HEK293 (cell line): ENCODE measurements at regions not wholly inside any gene's neighbourhood (a gene's known extent, or its start where the extent isn't known, plus 50 kb on each side); places are given as distances from the start of the nearest gene placed in this dataset.
A peak's percentile ranks its signal among the peaks of the same experiment; 100 is the strongest.

Experiments used
- CTCF ChIA-PET: fragments of 350-600 bp; formaldehyde crosslinking; extraction: SDS; loops from one replicate; lab custom pipeline; 2021; ENCODE audit warnings: antibody characterized with exemption; lab: Yijun Ruan, JAX
- POLR2A ChIA-PET: fragments of 300-600 bp; formaldehyde crosslinking; extraction: SDS; loops from one replicate; lab custom pipeline; 2020; ENCODE audit warnings: antibody characterized with exemption, inconsistent platforms; lab: Yijun Ruan, JAX
- H3K27ac ChIP-seq: fragments of 200-500 bp; sonication (Bioruptor generic); 2 replicates; pipeline ENCODE4 v1.5.1; 2014; ENCODE audit warnings: low read depth, low read length, control low read depth, inconsistent platforms; ENCODE audit errors: extremely low read depth
- H3K36me3 ChIP-seq, 2 experiments: fragments of 200-500 bp in 1 of 2; sonication (Bioruptor generic) in 1 of 2; 1 replicate in 1 of 2; 2 replicates in 1 of 2; pipeline ENCODE4 v1.5.1; 2014 to 2017; ENCODE audit warnings: inconsistent platforms in 2 of 2, low read length in 2 of 2; ENCODE audit not compliant: control insufficient read depth in 2 of 2, insufficient read depth in 1 of 2
- H3K4me1 ChIP-seq: fragments of 200-500 bp; sonication (Bioruptor generic); 2 replicates; pipeline ENCODE4 v1.5.1; 2014; ENCODE audit warnings: mild to moderate bottlenecking, low read length, inconsistent platforms; ENCODE audit not compliant: control insufficient read depth, insufficient read depth
- H3K4me3 ChIP-seq: 2 replicates; pipeline ENCODE4 v1.5.1; 2011; ENCODE audit warnings: low read depth, mild to moderate bottlenecking, control low read depth, low read length, moderate library complexity
- H3K9me3 ChIP-seq: fragments of 200-500 bp; sonication (Bioruptor generic); 2 replicates; pipeline ENCODE4 v1.5.1; 2014; ENCODE audit warnings: low read depth, low read length, inconsistent platforms; ENCODE audit not compliant: control insufficient read depth, insufficient read depth
- GLIS2 ChIP-seq: fragments of 450-650 bp; formaldehyde crosslinking; IDR thresholded peaks from 2 replicates; pipeline ENCODE4 v1.5.1; 2016; ENCODE audit warnings: missing biosample characterization, missing genetic modification characterization
- KLF10 ChIP-seq: fragments of 450-650 bp; IDR thresholded peaks from 2 replicates; pipeline ENCODE4 v1.5.1; 2018; ENCODE audit warnings: missing biosample characterization, mild to moderate bottlenecking, missing genetic modification characterization
- SCRT2 ChIP-seq: fragments of 450-650 bp; formaldehyde crosslinking; IDR thresholded peaks from 2 replicates; pipeline ENCODE4 v1.5.1; 2016; ENCODE audit warnings: missing biosample characterization, missing genetic modification characterization
- ZBTB11 ChIP-seq: fragments of 450-650 bp; formaldehyde crosslinking; conservative IDR thresholded peaks from 2 replicates; pipeline ENCODE4 v1.5.1; 2016; ENCODE audit warnings: low read depth, missing biosample characterization, missing genetic modification characterization
- ZBTB7A ChIP-seq: fragments of 450-650 bp; formaldehyde crosslinking; IDR thresholded peaks from 2 replicates; pipeline ENCODE4 v1.5.1; 2016; ENCODE audit warnings: low read depth, missing biosample characterization, missing genetic modification characterization
- ZFP41 ChIP-seq: fragments of 450-650 bp; formaldehyde crosslinking; IDR thresholded peaks from 2 replicates; pipeline ENCODE4 v1.5.1; 2016; ENCODE audit warnings: missing biosample characterization, missing genetic modification characterization, borderline replicate concordance
- ZFP69B ChIP-seq: fragments of 450-650 bp; formaldehyde crosslinking; IDR thresholded peaks from 2 replicates; pipeline ENCODE4 v1.5.1; 2016; ENCODE audit warnings: missing biosample characterization, missing genetic modification characterization
- ZIC2 ChIP-seq: fragments of 450-650 bp; formaldehyde crosslinking; IDR thresholded peaks from 2 replicates; pipeline ENCODE4 v1.5.1; 2016; ENCODE audit warnings: missing biosample characterization, missing genetic modification characterization
- ZNF292 ChIP-seq: fragments of 450-650 bp; formaldehyde crosslinking; IDR thresholded peaks from 2 replicates; pipeline ENCODE4 v1.5.1; 2016; ENCODE audit warnings: low read depth, missing biosample characterization, missing genetic modification characterization, borderline replicate concordance
- ZNF555 ChIP-seq: fragments of 450-650 bp; formaldehyde crosslinking; conservative IDR thresholded peaks from 2 replicates; pipeline ENCODE4 v1.5.1; 2017; ENCODE audit warnings: missing biosample characterization, mild to moderate bottlenecking, missing genetic modification characterization, inconsistent platforms
- ZNF600 ChIP-seq: fragments of 450-650 bp; formaldehyde crosslinking; IDR thresholded peaks from 2 replicates; pipeline ENCODE4 v1.5.1; 2016; ENCODE audit warnings: missing biosample characterization, missing genetic modification characterization
- ZNF654 ChIP-seq: fragments of 450-650 bp; formaldehyde crosslinking; IDR thresholded peaks from 2 replicates; pipeline ENCODE4 v1.5.1; 2016; ENCODE audit warnings: low read depth, missing biosample characterization, missing genetic modification characterization
- ZNF692 ChIP-seq: fragments of 450-650 bp; formaldehyde crosslinking; IDR thresholded peaks from 2 replicates; pipeline ENCODE4 v1.5.1; 2016; ENCODE audit warnings: missing biosample characterization, missing genetic modification characterization
- ZNF707 ChIP-seq: fragments of 450-650 bp; formaldehyde crosslinking; IDR thresholded peaks from 2 replicates; pipeline ENCODE4 v1.5.1; 2016; ENCODE audit warnings: missing biosample characterization, missing genetic modification characterization
- ZSCAN23 ChIP-seq: fragments of 450-650 bp; formaldehyde crosslinking; IDR thresholded peaks from 2 replicates; pipeline ENCODE4 v1.5.1; 2016; ENCODE audit warnings: missing biosample characterization, missing genetic modification characterization
- TF ChIP-seq, protein P1 (sequence below): fragments of 450-650 bp; formaldehyde crosslinking; IDR thresholded peaks from 2 replicates; pipeline ENCODE4 v1.5.1; 2016; ENCODE audit warnings: missing biosample characterization, missing genetic modification characterization
- TF ChIP-seq, protein P2 (sequence below): fragments of 450-650 bp; formaldehyde crosslinking; IDR thresholded peaks from 2 replicates; pipeline ENCODE4 v1.5.1; 2016; ENCODE audit warnings: missing biosample characterization, missing genetic modification characterization

GRCh38 chr10:3237530-3237929 is 64.9 kb upstream of the PITRM1 start:
- TF ChIP-seq ZNF600 (tag by site-specific recombination) (no peak), GLIS2 (no peak), ZNF707 (tag by site-specific recombination) (no peak), ZBTB11 (tag by site-specific recombination) (no peak), ZNF654 (no peak), KLF10 (tag by site-specific recombination) (no peak), ZNF292 (tag by site-specific recombination) (no peak), ZNF555 (tag by site-specific recombination) (no peak)
- POLR2A ChIA-PET = no interaction called here
- CTCF ChIA-PET = interaction anchor here (0.6 to 1.4 kb wide), 3 partner anchors 14 to 1528 kb away, joined by 3 to 4 read pairs (median 3); no protein-coding TSS in a partner anchor

DNA sequence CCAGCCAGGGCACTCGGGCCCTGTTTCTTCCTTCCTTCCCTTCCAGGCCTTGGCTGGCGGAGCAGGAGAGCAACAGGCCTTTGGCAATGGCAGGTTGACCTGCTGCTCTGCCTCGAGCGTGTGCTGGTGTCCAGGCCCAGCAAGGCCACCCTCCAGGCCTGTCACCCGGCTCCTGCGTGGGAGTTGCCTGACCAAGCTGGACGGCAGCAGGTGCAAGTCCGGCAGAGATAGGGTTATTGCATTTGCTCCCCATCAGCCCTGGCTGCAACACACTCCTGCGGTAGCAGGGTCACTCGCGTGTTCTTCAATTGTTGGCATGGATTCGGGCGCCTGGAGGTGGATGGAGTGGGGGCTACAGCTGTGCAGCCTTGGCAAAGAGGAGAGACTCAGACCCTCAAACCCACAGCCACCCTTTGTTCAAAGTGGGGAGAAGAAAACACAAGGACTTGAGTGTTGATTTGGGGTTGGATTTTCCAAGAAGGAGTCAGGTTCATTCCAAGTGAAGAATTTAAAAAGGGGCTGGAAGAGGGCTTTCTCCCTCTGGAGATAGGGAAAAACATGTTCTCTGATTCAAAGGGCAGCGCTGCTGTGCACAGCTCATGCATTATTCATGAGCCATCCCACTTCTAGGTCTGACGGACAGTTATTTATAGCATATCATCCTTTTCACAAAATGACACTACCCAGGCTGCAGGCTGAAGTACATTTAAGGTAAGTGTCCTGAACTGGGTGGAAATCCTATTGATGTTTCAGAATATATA is 64.2 kb upstream of the PITRM1 start:
- ChIA-PET POLR2A (no interaction called here), CTCF (interaction anchor here (0.6 kb wide), 1 partner anchor 14 kb away, joined by 3 read pairs; no protein-coding TSS in a partner anchor)
- H3K36me3 ChIP-seq = no peaks in the 10 kb centered on the region
- TF ChIP-seq SCRT2 (peak; percentile 24; the same call in 1 of the 2 replicates), ZFP41 (tag by site-specific recombination) (no peak)
- no peaks in the 10 kb centered on the region for H3K4me1 ChIP-seq
- H3K27ac ChIP-seq = no peak overlapping the region
- no peak overlapping the region for H3K4me3 ChIP-seq
- no peaks in the 10 kb centered on the region for H3K9me3 ChIP-seq

More at GRCh38 chr10:3237530-3237929, 64.9 kb upstream of the PITRM1 start:
- no peak overlapping the region for H3K27ac ChIP-seq
- no peaks in the 10 kb centered on the region for H3K36me3 ChIP-seq
- no peak overlapping the region for H3K4me3 ChIP-seq
- no peaks in the 10 kb centered on the region for H3K4me1 ChIP-seq
- no peaks in the 10 kb centered on the region for H3K9me3 ChIP-seq

- H3K9me3 ChIP-seq = no peaks in the 10 kb centered on the region
- TF ChIP-seq ZBTB7A (tag by site-specific recombination) (no peak), ZNF692 (tag by site-specific recombination) (peak; percentile 51; the same call in 1 of the 2 replicates), ZIC2 (peak; percentile 11; the same call in 1 of the 2 replicates), ZSCAN23 (no peak), ZFP69B (tag by site-specific recombination) (0 out of 2 replicates have a peak, but pooled peaks have one; percentile 29)
- TF ChIP-seq, protein P1, sequence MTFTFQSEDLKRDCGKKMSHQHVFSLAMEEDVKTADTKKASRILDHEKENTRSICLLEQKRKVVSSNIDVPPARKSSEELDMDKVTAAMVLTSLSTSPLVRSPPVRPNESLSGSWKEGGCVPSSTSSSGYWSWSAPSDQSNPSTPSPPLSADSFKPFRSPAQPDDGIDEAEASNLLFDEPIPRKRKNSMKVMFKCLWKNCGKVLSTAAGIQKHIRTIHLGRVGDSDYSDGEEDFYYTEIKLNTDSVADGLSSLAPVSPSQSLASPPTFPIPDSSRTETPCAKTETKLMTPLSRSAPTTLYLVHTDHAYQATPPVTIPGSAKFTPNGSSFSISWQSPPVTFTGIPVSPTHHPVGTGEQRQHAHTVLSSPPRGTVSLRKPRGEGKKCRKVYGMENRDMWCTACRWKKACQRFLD (tag by site-specific recombination) = no peak
- TF ChIP-seq, protein P2, sequence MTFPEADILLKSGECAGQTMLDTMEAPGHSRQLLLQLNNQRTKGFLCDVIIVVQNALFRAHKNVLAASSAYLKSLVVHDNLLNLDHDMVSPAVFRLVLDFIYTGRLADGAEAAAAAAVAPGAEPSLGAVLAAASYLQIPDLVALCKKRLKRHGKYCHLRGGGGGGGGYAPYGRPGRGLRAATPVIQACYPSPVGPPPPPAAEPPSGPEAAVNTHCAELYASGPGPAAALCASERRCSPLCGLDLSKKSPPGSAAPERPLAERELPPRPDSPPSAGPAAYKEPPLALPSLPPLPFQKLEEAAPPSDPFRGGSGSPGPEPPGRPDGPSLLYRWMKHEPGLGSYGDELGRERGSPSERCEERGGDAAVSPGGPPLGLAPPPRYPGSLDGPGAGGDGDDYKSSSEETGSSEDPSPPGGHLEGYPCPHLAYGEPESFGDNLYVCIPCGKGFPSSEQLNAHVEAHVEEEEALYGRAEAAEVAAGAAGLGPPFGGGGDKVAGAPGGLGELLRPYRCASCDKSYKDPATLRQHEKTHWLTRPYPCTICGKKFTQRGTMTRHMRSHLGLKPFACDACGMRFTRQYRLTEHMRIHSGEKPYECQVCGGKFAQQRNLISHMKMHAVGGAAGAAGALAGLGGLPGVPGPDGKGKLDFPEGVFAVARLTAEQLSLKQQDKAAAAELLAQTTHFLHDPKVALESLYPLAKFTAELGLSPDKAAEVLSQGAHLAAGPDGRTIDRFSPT (tag by site-specific recombination) = 0 out of 2 replicates have a peak, but pooled peaks have one; percentile 25
- CTCF ChIA-PET = interaction anchor here (0.6 to 0.7 kb wide), 4 partner anchors 36 to 615 kb away, joined by 3 to 8 read pairs (median 4); no protein-coding TSS in a partner anchor
- no peaks in the 10 kb centered on the region for H3K36me3 ChIP-seq
- no peak overlapping the region for H3K27ac ChIP-seq
- no peak overlapping the region for H3K4me3 ChIP-seq
- H3K4me1 ChIP-seq = no peaks in the 10 kb centered on the region
- POLR2A ChIA-PET = no interaction called here
These were observed 63.5 kb upstream of the PITRM1 start for GRCh38 chr10:3235996-3236510.
